ENCODE measurements at regions not wholly inside any gene's neighbourhood (a gene's known extent, or its start where the extent isn't known, plus 50 kb on each side); places are given as distances from the start of the nearest gene placed in this dataset.

DNA sequence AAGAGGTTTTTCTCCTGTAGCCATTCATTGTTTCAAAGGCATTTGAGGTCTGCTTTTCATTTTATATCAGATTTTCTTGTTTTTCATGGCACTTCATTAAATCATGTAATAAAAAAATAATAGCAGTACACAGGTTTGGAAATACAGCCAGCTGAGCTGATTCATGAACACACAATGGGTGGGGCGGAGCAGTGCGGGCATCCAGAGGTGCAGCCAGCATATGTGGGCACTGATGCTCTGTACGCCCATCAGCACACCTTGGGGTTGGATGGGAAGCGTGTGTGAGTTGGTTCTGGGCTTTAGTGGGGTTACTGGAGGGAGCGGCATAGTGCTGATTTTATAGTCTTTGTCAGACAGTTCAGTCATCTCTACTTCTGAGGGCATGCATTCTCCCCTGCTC, 54.2 kb upstream of the IRX4 start:
- TF ChIP-seq, protein P1, sequence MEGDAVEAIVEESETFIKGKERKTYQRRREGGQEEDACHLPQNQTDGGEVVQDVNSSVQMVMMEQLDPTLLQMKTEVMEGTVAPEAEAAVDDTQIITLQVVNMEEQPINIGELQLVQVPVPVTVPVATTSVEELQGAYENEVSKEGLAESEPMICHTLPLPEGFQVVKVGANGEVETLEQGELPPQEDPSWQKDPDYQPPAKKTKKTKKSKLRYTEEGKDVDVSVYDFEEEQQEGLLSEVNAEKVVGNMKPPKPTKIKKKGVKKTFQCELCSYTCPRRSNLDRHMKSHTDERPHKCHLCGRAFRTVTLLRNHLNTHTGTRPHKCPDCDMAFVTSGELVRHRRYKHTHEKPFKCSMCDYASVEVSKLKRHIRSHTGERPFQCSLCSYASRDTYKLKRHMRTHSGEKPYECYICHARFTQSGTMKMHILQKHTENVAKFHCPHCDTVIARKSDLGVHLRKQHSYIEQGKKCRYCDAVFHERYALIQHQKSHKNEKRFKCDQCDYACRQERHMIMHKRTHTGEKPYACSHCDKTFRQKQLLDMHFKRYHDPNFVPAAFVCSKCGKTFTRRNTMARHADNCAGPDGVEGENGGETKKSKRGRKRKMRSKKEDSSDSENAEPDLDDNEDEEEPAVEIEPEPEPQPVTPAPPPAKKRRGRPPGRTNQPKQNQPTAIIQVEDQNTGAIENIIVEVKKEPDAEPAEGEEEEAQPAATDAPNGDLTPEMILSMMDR (IDR thresholded peaks at IDR 0.05; ENCODE audit: borderline replicate concordance, extremely low read depth, low read length, poor library complexity, severe bottlenecking) = no peak
- no peak for TF ChIP-seq EZH2 (IDR thresholded peaks at IDR 0.05; ENCODE audit: borderline replicate concordance, low read depth, low read length, severe bottlenecking)

Data from DND-41 (cell line).